ENCODE measurements at regions not wholly inside any gene's neighbourhood (a gene's known extent, or its start where the extent isn't known, plus 50 kb on each side); places are given as distances from the start of the nearest gene placed in this dataset.

GRCh38 chr14:97771340-97772045 is 974.3 kb downstream of the VRK1 start:
- TF ChIP-seq CTCF (IDR thresholded peaks at IDR 0.05), result no peak
- no peak for TF ChIP-seq POLR2AphosphoS5 (IDR thresholded peaks at IDR 0.05)
- no peak for TF ChIP-seq POLR2A (IDR thresholded peaks at IDR 0.05)
- no peak for TF ChIP-seq EP300 (IDR thresholded peaks at IDR 0.05)
